SK-N-SH (cell line): ENCODE measurements at regions not wholly inside any gene's neighbourhood (a gene's known extent, or its start where the extent isn't known, plus 50 kb on each side); places are given as distances from the start of the nearest gene placed in this dataset.

ENCODE experiments used
- CTCF ChIA-PET: fragments of 300-600, 350-600 bp; formaldehyde crosslinking; extraction: SDS; loops from one replicate; lab custom pipeline; 2021; lab: Yijun Ruan, JAX
- POLR2A ChIA-PET: fragments of 350-600 bp; sonication (Branson Sonifier 250); formaldehyde crosslinking; extraction: SDS; loops from one replicate; lab custom pipeline; 2020; ENCODE audit warnings: antibody characterized with exemption, inconsistent platforms; lab: Yijun Ruan, JAX
- DNase-seq: peaks from one replicate; pipeline ENCODE4 v3.0.0; 2012
- H2AFZ ChIP-seq: fragments of 200-600 bp; sonication (generic); 2 replicates; pipeline ENCODE4 v1.8.1; 2016; ENCODE audit warnings: antibody characterized with exemption, mild to moderate bottlenecking, low read depth
- H3F3A ChIP-seq: fragments of 200-600 bp; sonication (generic); replicated peaks from 2 replicates; pipeline ENCODE3; 2016; ENCODE audit warnings: antibody characterized with exemption, mild to moderate bottlenecking; ENCODE audit not compliant: insufficient read depth
- H3K27ac ChIP-seq, 2 experiments: fragments of 200-500 bp in 1 of 2; fragments of 200-600 bp in 1 of 2; sonication (Bioruptor generic) in 1 of 2; sonication (generic), shearing (Covaris generic) in 1 of 2; 2 replicates each; pipeline versions ENCODE4 v1.5.1 to v1.6.1; 2014 to 2016; ENCODE audit warnings: low read depth in 2 of 2, inconsistent platforms in 1 of 2, low read length in 1 of 2, mild to moderate bottlenecking in 1 of 2, mixed read lengths in 1 of 2
- H3K27me3 ChIP-seq: fragments of 200-600 bp; sonication (generic), shearing (Covaris generic); 2 replicates; pipeline ENCODE4 v1.6.1; 2016; ENCODE audit warnings: mixed run types; ENCODE audit not compliant: insufficient read depth
- H3K36me3 ChIP-seq, 2 experiments: fragments of 200-500 bp in 1 of 2; fragments of 200-600 bp in 1 of 2; sonication (Bioruptor generic) in 1 of 2; sonication (generic) in 1 of 2; replicated peaks in 1 of 2; 2 replicates each; pipeline versions ENCODE3 to v1.5.1; 2014 to 2016; ENCODE audit warnings: low read length in 1 of 2, mild to moderate bottlenecking in 1 of 2; ENCODE audit not compliant: insufficient read depth in 2 of 2, control insufficient read depth in 1 of 2
- H3K4me1 ChIP-seq, 2 experiments: fragments of 200-500 bp in 1 of 2; fragments of 200-600 bp in 1 of 2; sonication (Bioruptor generic) in 1 of 2; sonication (generic), shearing (Covaris generic) in 1 of 2; 2 replicates each; pipeline versions ENCODE4 v1.5.1 to v1.6.1; 2014 to 2016; ENCODE audit warnings: low read depth in 1 of 2, low read length in 1 of 2, mixed run types in 1 of 2; ENCODE audit not compliant: insufficient read depth in 2 of 2, control insufficient read depth in 1 of 2
- H3K4me2 ChIP-seq: fragments of 200-600 bp; sonication (generic), shearing (Covaris generic); 2 replicates; pipeline ENCODE4 v1.6.1; 2017; ENCODE audit warnings: mixed run types
- H3K4me3 ChIP-seq, 2 experiments: fragments of 200-500 bp in 1 of 2; fragments of 200-600 bp in 1 of 2; sonication (Bioruptor generic) in 1 of 2; sonication (generic), shearing (Covaris generic) in 1 of 2; 2 replicates each; pipeline versions ENCODE4 v1.5.1 to v1.8.1; 2014 to 2016; ENCODE audit warnings: low read depth in 2 of 2, inconsistent platforms in 1 of 2, low read length in 1 of 2, mild to moderate bottlenecking in 1 of 2, mixed read lengths in 1 of 2, moderate library complexity in 1 of 2
- H3K79me2 ChIP-seq: fragments of 200-600 bp; sonication (generic); 2 replicates; pipeline ENCODE4 v1.8.1; 2017; ENCODE audit warnings: mild to moderate bottlenecking; ENCODE audit not compliant: insufficient read depth
- H3K9ac ChIP-seq: fragments of 200-600 bp; sonication (generic); 2 replicates; pipeline ENCODE4 v1.6.1; 2017; ENCODE audit warnings: mixed run types
- H3K9me2 ChIP-seq: fragments of 200-600 bp; sonication (generic); 2 replicates; pipeline ENCODE4 v1.6.1; 2017; ENCODE audit warnings: mixed run types
- H3K9me3 ChIP-seq: fragments of 200-600 bp; sonication (generic); 2 replicates; pipeline ENCODE4 v1.6.1; 2017; ENCODE audit warnings: mixed run types, mild to moderate bottlenecking, moderate library complexity
- H4K20me1 ChIP-seq: fragments of 200-600 bp; sonication (generic); 2 replicates; pipeline ENCODE4 v1.6.1; 2017; ENCODE audit warnings: mild to moderate bottlenecking, mixed run types; ENCODE audit not compliant: insufficient read depth
- CHD2 ChIP-seq: fragments of 150-350 bp; IDR thresholded peaks from 2 replicates; pipeline ENCODE4 v1.6.1; 2018; ENCODE audit warnings: low read length; ENCODE audit not compliant: partially characterized antibody
- ELF1 ChIP-seq: IDR thresholded peaks from 2 replicates; pipeline ENCODE4 v1.4.0; 2012
- EP300 ChIP-seq, 2 experiments: IDR thresholded peaks; 2 replicates each; pipeline versions ENCODE4 v1.4.0 to v1.6.1; 2012; ENCODE audit warnings: borderline replicate concordance in 1 of 2, low read depth in 1 of 2, low read length in 1 of 2
- FOXJ3 ChIP-seq: sonication (generic); formaldehyde crosslinking; IDR thresholded peaks from 2 replicates; pipeline ENCODE4 v1.5.1; 2020; ENCODE audit warnings: mild to moderate bottlenecking, missing genetic modification reagents
- GABPA ChIP-seq: IDR thresholded peaks from 2 replicates; pipeline ENCODE4 v1.4.0; 2012; ENCODE audit warnings: low read depth, mild to moderate bottlenecking
- GATA2 ChIP-seq: sonication (generic); formaldehyde crosslinking; IDR thresholded peaks from 2 replicates; pipeline ENCODE4 v1.5.0; 2020; ENCODE audit warnings: mild to moderate bottlenecking, missing genetic modification reagents
- IRF3 ChIP-seq: fragments of 150-350 bp; IDR thresholded peaks from 2 replicates; pipeline ENCODE4 v1.6.1; 2016; ENCODE audit warnings: mild to moderate bottlenecking, low read depth, low read length
- MXI1 ChIP-seq: IDR thresholded peaks from 2 replicates; pipeline ENCODE4 v1.6.1; 2012; ENCODE audit warnings: mild to moderate bottlenecking, low read depth, low read length, improper control_type of control experiment
- NFIC ChIP-seq: IDR thresholded peaks from 2 replicates; pipeline ENCODE4 v1.4.0; 2012; ENCODE audit warnings: borderline replicate concordance
- PBX3 ChIP-seq: IDR thresholded peaks from 2 replicates; pipeline ENCODE4; 2012
- POLR2AphosphoS5 ChIP-seq: IDR thresholded peaks from 2 replicates; pipeline ENCODE4 v1.6.1; 2012; ENCODE audit warnings: low read depth, low read length
- RAD21 ChIP-seq: IDR thresholded peaks from 2 replicates; pipeline ENCODE4 v1.6.1; 2012; ENCODE audit warnings: mild to moderate bottlenecking, low read length
- REST ChIP-seq: IDR thresholded peaks from 2 replicates; pipeline ENCODE4 v1.6.1; 2012; ENCODE audit warnings: mild to moderate bottlenecking, low read depth, low read length, moderate library complexity
- RFX5 ChIP-seq: IDR thresholded peaks from 2 replicates; pipeline ENCODE4 v1.6.1; 2012; ENCODE audit warnings: mild to moderate bottlenecking, improper control_type of control experiment, low read length
- RXRA ChIP-seq: IDR thresholded peaks from 2 replicates; pipeline ENCODE4 v1.4.0; 2012; ENCODE audit warnings: low read depth, mild to moderate bottlenecking, borderline replicate concordance
- SMC3 ChIP-seq: IDR thresholded peaks from 2 replicates; pipeline ENCODE4 v1.6.1; 2012; ENCODE audit warnings: low read depth, low read length, improper control_type of control experiment
- TCF12 ChIP-seq: IDR thresholded peaks from 2 replicates; pipeline ENCODE4 v1.4.0; 2012
- TEAD4 ChIP-seq: IDR thresholded peaks from 2 replicates; pipeline ENCODE4 v1.4.0; 2012; ENCODE audit warnings: mild to moderate bottlenecking, borderline replicate concordance; ENCODE audit not compliant: insufficient read depth
- YY1 ChIP-seq: IDR thresholded peaks from 2 replicates; pipeline ENCODE4 v1.4.0; 2012; ENCODE audit warnings: low read depth, mild to moderate bottlenecking
- ZBTB33 ChIP-seq: IDR thresholded peaks from 2 replicates; pipeline ENCODE4 v1.4.0; 2012; ENCODE audit warnings: low read depth, borderline replicate concordance
- WGBS: methylation state at CpG from one replicate; pipeline ENCODE4 v1.1.6; 2017; ENCODE audit warnings: low lambda C conversion rate; 5-methylcytosine and 5-hydroxymethylcytosine counted together
- TF ChIP-seq, protein P1 (sequence below): IDR thresholded peaks from 2 replicates; pipeline ENCODE4 v1.4.0; 2012; ENCODE audit warnings: low read depth, borderline replicate concordance
- TF ChIP-seq, protein P2 (sequence below): fragments of 200-600 bp; sonication (generic); IDR thresholded peaks from 2 replicates; pipeline ENCODE4 v1.6.1; 2017; ENCODE audit warnings: antibody characterized with exemption, mild to moderate bottlenecking, moderate library complexity

DNA sequence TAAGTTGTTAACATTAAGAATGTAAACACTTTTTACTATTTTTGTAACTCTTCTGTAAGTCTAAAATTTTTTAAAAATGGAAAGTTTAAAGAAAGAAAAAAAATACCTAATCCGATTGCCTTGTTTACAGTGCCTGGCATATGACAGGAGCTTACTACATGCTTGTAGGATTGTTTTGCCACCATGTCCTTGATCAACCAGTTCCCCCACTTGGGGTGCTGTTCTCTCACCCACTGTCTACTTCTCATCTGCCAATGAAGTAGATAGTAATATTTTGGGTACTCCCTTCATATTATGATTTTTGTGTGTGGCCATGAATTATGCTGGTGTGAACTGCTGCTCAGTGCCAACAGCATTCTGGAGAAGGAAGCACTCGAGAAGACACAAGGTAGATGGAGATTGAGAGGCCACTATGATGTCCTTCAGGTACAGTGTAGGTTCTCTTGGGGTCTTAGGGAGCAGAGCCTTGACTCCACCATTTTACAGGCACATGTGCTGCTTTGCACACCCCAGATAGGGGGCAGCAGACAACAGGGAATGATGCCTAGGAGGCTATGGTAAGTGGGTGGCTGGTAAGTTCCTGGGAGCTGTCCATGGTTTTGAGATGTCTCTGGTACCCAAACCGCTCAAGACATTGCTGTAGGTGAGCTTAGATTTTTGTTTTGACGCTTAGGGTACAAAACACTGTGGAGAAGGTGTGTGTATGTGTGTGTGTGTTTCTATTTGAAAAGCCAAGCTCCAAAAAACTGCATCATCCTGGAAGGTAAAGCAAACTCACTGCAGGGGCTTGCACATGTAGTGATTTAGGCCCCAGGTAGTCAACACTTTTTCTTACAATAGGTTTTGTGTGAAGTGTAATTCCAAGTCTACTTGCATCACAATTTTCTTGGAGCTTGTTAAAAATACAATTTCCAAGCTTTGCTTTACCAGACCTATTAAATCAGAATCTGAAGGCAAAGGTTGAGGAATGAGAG lies 494.5 kb upstream of the LARGE1 start:
- Histone ChIP-seq H3K27ac (no peak overlapping the region), H3K4me1 (no peaks in the 10 kb centered on the region), H3F3A (no peaks in the 10 kb centered on the region), H3K9me3 (no peaks in the 10 kb centered on the region), H2AFZ (no peak overlapping the region), H4K20me1 (no peaks in the 10 kb centered on the region), H3K4me2 (no peak overlapping the region), H3K9ac (no peak overlapping the region), H3K79me2 (no peaks in the 10 kb centered on the region), H3K4me3 (peak overlapping the region in 1 of 2 experiments; percentile 43; a peak in 1 of 4 replicates), H3K36me3 (no peaks in the 10 kb centered on the region), H3K9me2 (no peaks in the 10 kb centered on the region), H3K27me3 (no peaks in the 10 kb centered on the region)
- peak; percentile 21 for DNase-seq
- CTCF ChIA-PET = interaction anchor here (0.6 to 2.4 kb wide), 12 partner anchors 10 to 736 kb away, joined by 3 to 19 read pairs (median 4); no protein-coding TSS in a partner anchor
- WGBS = 6% methylated on average over 4 of the region's 4 CpGs
- POLR2A ChIA-PET = no interaction called here
- TF ChIP-seq IRF3 = no peak
- TF ChIP-seq RFX5 = no peak
- no peak for TF ChIP-seq TEAD4
- TF ChIP-seq MXI1 = no peak
- TF ChIP-seq, protein P1, sequence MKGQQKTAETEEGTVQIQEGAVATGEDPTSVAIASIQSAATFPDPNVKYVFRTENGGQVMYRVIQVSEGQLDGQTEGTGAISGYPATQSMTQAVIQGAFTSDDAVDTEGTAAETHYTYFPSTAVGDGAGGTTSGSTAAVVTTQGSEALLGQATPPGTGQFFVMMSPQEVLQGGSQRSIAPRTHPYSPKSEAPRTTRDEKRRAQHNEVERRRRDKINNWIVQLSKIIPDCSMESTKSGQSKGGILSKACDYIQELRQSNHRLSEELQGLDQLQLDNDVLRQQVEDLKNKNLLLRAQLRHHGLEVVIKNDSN = no peak
- TF ChIP-seq TCF12 = no peak
- TF ChIP-seq ELF1 = no peak
- TF ChIP-seq REST = peak; percentile 65; the same call in 1 of the 2 replicates
- TF ChIP-seq FOXJ3 (CRISPR knock-in tag) = no peak
- no peak for TF ChIP-seq POLR2AphosphoS5
- TF ChIP-seq CHD2 = no peak
- TF ChIP-seq PBX3 = no peak
- no peak for TF ChIP-seq GATA2 (CRISPR knock-in tag)
- TF ChIP-seq RXRA = no peak
- TF ChIP-seq, protein P2, sequence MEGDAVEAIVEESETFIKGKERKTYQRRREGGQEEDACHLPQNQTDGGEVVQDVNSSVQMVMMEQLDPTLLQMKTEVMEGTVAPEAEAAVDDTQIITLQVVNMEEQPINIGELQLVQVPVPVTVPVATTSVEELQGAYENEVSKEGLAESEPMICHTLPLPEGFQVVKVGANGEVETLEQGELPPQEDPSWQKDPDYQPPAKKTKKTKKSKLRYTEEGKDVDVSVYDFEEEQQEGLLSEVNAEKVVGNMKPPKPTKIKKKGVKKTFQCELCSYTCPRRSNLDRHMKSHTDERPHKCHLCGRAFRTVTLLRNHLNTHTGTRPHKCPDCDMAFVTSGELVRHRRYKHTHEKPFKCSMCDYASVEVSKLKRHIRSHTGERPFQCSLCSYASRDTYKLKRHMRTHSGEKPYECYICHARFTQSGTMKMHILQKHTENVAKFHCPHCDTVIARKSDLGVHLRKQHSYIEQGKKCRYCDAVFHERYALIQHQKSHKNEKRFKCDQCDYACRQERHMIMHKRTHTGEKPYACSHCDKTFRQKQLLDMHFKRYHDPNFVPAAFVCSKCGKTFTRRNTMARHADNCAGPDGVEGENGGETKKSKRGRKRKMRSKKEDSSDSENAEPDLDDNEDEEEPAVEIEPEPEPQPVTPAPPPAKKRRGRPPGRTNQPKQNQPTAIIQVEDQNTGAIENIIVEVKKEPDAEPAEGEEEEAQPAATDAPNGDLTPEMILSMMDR = peak; percentile 16; the same call in 1 of the 2 replicates
- no peak for TF ChIP-seq NFIC
- no peak for TF ChIP-seq GABPA
- no peak for TF ChIP-seq ZBTB33
- TF ChIP-seq EP300 (IDR thresholded peaks at IDR 0.05; ENCODE audit: borderline replicate concordance in 1 of 2, low read depth in 1 of 2, low read length in 1 of 2) = no peak
- peak; percentile 41; the same call in 1 of the 2 replicates for TF ChIP-seq SMC3
- TF ChIP-seq RAD21 = peak; percentile 73
- no peak for TF ChIP-seq YY1
